SH-SY5Y (cell line): ENCODE measurements at regions not wholly inside any gene's neighbourhood (a gene's known extent, or its start where the extent isn't known, plus 50 kb on each side); places are given as distances from the start of the nearest gene placed in this dataset.

ENCODE experiments used
- GATA2 ChIP-seq: IDR thresholded peaks from 2 replicates; pipeline ENCODE4 v1.6.1; 2011; ENCODE audit warnings: mild to moderate bottlenecking, low read depth, low read length
- GATA3 ChIP-seq: IDR thresholded peaks from 2 replicates; pipeline ENCODE4 v1.6.1; 2011; ENCODE audit warnings: low read depth, mild to moderate bottlenecking, low read length, moderate library complexity

DNA sequence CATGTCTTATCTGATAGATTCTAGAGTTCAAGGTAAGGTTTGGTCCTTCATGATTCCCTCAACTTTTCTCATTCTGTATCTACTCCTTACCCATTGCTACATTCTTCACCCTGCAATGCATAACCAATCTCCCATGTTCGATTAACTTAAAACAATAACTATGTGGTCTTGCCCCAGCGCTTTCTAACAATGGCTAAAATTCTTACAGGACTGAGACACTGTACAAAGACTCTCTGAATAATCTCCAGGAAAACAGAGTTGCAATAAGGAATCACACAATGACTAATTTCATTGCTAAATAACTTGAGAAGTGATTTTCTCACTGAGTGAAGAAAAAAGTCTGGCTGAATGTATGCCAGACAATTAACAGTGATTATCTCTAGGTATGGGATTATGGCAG, 69.6 kb upstream of the FAM174B start:
- TF ChIP-seq GATA3 (no peak), GATA2 (no peak)
